HepG2 (cell line): ENCODE measurements at regions not wholly inside any gene's neighbourhood (a gene's known extent, or its start where the extent isn't known, plus 50 kb on each side); places are given as distances from the start of the nearest gene placed in this dataset.

ENCODE experiments used
- CREBL2 ChIP-seq: sonication (generic); formaldehyde crosslinking; IDR thresholded peaks from 2 replicates; pipeline ENCODE4 v1.8.1; 2023; ENCODE audit warnings: missing genetic modification reagents, mild to moderate bottlenecking, borderline replicate concordance
- MBNL3 ChIP-seq: fragments of 250-450 bp; sonication (Bioruptor Pico); conservative IDR thresholded peaks from 2 replicates; pipeline ENCODE4 v1.8.0; 2022; ENCODE audit warnings: mild to moderate bottlenecking, inconsistent platforms
- NR2F6 ChIP-seq, 2 experiments: IDR thresholded peaks; 2 replicates each; pipeline ENCODE4 v1.6.1; 2016; ENCODE audit warnings: antibody characterized with exemption in 1 of 2, mild to moderate bottlenecking in 1 of 2
- PCBP2 ChIP-seq: fragments of 200-400 bp; formaldehyde crosslinking; optimal IDR thresholded peaks from 2 replicates; pipeline ENCODE3; 2018; ENCODE audit warnings: low read length, low read depth; ENCODE audit not compliant: poor library complexity, severe bottlenecking
- ZBTB4 ChIP-seq: sonication (generic); formaldehyde crosslinking; IDR thresholded peaks from 2 replicates; pipeline ENCODE4 v1.4.0; 2020; ENCODE audit warnings: missing genetic modification reagents, mild to moderate bottlenecking, borderline replicate concordance
- ZFP62 ChIP-seq: sonication (generic); formaldehyde crosslinking; IDR thresholded peaks from 2 replicates; pipeline ENCODE4 v1.4.0; 2020; ENCODE audit warnings: missing genetic modification reagents
- ZNF768 ChIP-seq: sonication (generic); formaldehyde crosslinking; IDR thresholded peaks from 2 replicates; pipeline ENCODE4 v1.4.0; 2020; ENCODE audit warnings: missing genetic modification reagents
- TF ChIP-seq, protein P1 (sequence below): sonication (generic); formaldehyde crosslinking; IDR thresholded peaks from 2 replicates; pipeline ENCODE4 v1.4.0; 2020; ENCODE audit warnings: missing genetic modification reagents

DNA sequence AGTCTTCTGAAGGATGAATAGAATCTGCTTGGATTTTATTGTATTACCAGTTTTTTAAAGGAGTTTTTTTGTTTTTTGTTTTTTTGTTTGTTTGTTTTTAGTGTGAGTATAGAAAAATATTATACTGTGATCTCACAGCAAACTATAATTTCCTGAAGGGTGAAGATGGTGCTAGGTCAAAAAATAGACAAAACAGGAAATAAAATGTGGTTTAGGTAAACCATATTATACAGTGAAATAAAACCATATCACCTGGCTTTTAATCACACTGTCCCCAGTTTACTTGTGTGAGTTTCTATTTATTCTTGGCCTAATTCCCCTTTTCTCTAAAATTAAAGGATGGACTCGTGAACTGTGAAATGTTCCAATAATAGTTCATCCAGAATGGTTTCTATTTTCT, 841.3 kb upstream of the CTNND2 start (continued):
- TF ChIP-seq, protein P1, sequence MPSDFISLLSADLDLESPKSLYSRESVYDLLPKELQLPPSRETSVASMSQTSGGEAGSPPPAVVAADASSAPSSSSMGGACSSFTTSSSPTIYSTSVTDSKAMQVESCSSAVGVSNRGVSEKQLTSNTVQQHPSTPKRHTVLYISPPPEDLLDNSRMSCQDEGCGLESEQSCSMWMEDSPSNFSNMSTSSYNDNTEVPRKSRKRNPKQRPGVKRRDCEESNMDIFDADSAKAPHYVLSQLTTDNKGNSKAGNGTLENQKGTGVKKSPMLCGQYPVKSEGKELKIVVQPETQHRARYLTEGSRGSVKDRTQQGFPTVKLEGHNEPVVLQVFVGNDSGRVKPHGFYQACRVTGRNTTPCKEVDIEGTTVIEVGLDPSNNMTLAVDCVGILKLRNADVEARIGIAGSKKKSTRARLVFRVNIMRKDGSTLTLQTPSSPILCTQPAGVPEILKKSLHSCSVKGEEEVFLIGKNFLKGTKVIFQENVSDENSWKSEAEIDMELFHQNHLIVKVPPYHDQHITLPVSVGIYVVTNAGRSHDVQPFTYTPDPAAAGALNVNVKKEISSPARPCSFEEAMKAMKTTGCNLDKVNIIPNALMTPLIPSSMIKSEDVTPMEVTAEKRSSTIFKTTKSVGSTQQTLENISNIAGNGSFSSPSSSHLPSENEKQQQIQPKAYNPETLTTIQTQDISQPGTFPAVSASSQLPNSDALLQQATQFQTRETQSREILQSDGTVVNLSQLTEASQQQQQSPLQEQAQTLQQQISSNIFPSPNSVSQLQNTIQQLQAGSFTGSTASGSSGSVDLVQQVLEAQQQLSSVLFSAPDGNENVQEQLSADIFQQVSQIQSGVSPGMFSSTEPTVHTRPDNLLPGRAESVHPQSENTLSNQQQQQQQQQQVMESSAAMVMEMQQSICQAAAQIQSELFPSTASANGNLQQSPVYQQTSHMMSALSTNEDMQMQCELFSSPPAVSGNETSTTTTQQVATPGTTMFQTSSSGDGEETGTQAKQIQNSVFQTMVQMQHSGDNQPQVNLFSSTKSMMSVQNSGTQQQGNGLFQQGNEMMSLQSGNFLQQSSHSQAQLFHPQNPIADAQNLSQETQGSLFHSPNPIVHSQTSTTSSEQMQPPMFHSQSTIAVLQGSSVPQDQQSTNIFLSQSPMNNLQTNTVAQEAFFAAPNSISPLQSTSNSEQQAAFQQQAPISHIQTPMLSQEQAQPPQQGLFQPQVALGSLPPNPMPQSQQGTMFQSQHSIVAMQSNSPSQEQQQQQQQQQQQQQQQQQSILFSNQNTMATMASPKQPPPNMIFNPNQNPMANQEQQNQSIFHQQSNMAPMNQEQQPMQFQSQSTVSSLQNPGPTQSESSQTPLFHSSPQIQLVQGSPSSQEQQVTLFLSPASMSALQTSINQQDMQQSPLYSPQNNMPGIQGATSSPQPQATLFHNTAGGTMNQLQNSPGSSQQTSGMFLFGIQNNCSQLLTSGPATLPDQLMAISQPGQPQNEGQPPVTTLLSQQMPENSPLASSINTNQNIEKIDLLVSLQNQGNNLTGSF (CRISPR knock-in tag), result no peak
- TF ChIP-seq ZBTB4 (CRISPR knock-in tag), result no peak
- TF ChIP-seq ZNF768 (CRISPR knock-in tag), result no peak
- no peak for TF ChIP-seq MBNL3
- no peak for TF ChIP-seq NR2F6 (IDR thresholded peaks at IDR 0.05)
- no peak for TF ChIP-seq NR2F6 (CRISPR knock-in tag; IDR thresholded peaks at IDR 0.05)
- no peak for TF ChIP-seq ZFP62
- TF ChIP-seq CREBL2 (CRISPR knock-in tag), result no peak
- no peak for TF ChIP-seq PCBP2
